WTC11 (cell line): ENCODE measurements at regions not wholly inside any gene's neighbourhood (a gene's known extent, or its start where the extent isn't known, plus 50 kb on each side); places are given as distances from the start of the nearest gene placed in this dataset.

ENCODE experiments used
- ATAC-seq: fragments of 200-7000 bp; cut with Tn5 transposase; 2 replicates; pipeline ENCODE4 v1.10.0; 2021; ENCODE audit warnings: mild to moderate bottlenecking, moderate library complexity
- CTCF ChIA-PET: fragments of 300-600 bp; sonication (Branson Sonifier 250); formaldehyde crosslinking; loops from one replicate; lab custom pipeline; 2021; ENCODE audit warnings: antibody characterized with exemption; lab: Charles Lee
- POLR2A ChIA-PET: fragments of 350-600 bp; sonication (Branson Sonifier 250); formaldehyde crosslinking; loops from one replicate; lab custom pipeline; 2021; ENCODE audit warnings: antibody characterized with exemption; lab: Charles Lee
- DNase-seq: peaks from one replicate; pipeline ENCODE4 v3.0.0; 2021; ENCODE audit warnings: low spot score
- H3K27ac Mint-ChIP-seq: 2 replicates; pipeline ENCODE4 v1.8.0; 2021; ENCODE audit warnings: mixed read lengths
- H3K27me3 Mint-ChIP-seq: 2 replicates; pipeline ENCODE4 v1.8.0; 2021; ENCODE audit warnings: low read depth, mild to moderate bottlenecking, moderate library complexity, mixed read lengths
- H3K36me3 Mint-ChIP-seq: 2 replicates; pipeline ENCODE4 v1.8.0; 2021; ENCODE audit warnings: mixed read lengths
- H3K4me1 Mint-ChIP-seq: 2 replicates; pipeline ENCODE4 v1.8.0; 2022; ENCODE audit warnings: mixed read lengths
- H3K4me3 Mint-ChIP-seq: 2 replicates; pipeline ENCODE4 v1.8.0; 2021; ENCODE audit warnings: mild to moderate bottlenecking, moderate library complexity, mixed read lengths
- H3K9me3 Mint-ChIP-seq: 2 replicates; pipeline ENCODE4 v1.8.0; 2021; ENCODE audit warnings: mixed read lengths
- FOXJ3 ChIP-seq: sonication (generic); formaldehyde crosslinking; IDR thresholded peaks from 2 replicates; pipeline ENCODE4 v1.9.0; 2021; ENCODE audit warnings: missing genetic modification reagents, mild to moderate bottlenecking, borderline replicate concordance
- GRHL2 ChIP-seq: fragments of 250-450 bp; sonication (Bioruptor Pico); IDR thresholded peaks from 2 replicates; pipeline ENCODE4 v1.8.0; 2022; ENCODE audit warnings: mild to moderate bottlenecking, moderate library complexity; ENCODE audit not compliant: insufficient replicate concordance, severe bottlenecking
- IRF2 ChIP-seq: sonication (generic); formaldehyde crosslinking; IDR thresholded peaks from 2 replicates; pipeline ENCODE4 v1.8.0; 2022; ENCODE audit warnings: low read depth, missing genetic modification reagents, borderline replicate concordance
- JUN ChIP-seq: sonication (generic); formaldehyde crosslinking; IDR thresholded peaks from 2 replicates; pipeline ENCODE4 v1.8.0; 2023; ENCODE audit warnings: mild to moderate bottlenecking, missing genetic modification reagents
- MAX ChIP-seq: sonication (generic); formaldehyde crosslinking; IDR thresholded peaks from 2 replicates; pipeline ENCODE4 v1.8.0; 2022; ENCODE audit warnings: mild to moderate bottlenecking, missing genetic modification reagents
- MXD4 ChIP-seq: fragments of 250-450 bp; sonication (Bioruptor Pico); IDR thresholded peaks from 2 replicates; pipeline ENCODE4 v1.8.0; 2021; ENCODE audit warnings: mild to moderate bottlenecking, moderate library complexity, borderline replicate concordance
- NR1H2 ChIP-seq: sonication (generic); formaldehyde crosslinking; IDR thresholded peaks from 2 replicates; pipeline ENCODE4 v1.9.0; 2021; ENCODE audit warnings: mild to moderate bottlenecking, moderate library complexity, missing genetic modification reagents
- NR2C2 ChIP-seq: sonication (generic); formaldehyde crosslinking; IDR thresholded peaks from 2 replicates; pipeline ENCODE4 v1.8.0; 2022; ENCODE audit warnings: mild to moderate bottlenecking, missing genetic modification reagents
- PRDM15 ChIP-seq: sonication (generic); formaldehyde crosslinking; IDR thresholded peaks from 2 replicates; pipeline ENCODE4 v1.8.0; 2022; ENCODE audit warnings: missing genetic modification reagents
- TEAD4 ChIP-seq: sonication (generic); formaldehyde crosslinking; IDR thresholded peaks from 2 replicates; pipeline ENCODE4 v1.8.0; 2022; ENCODE audit warnings: mild to moderate bottlenecking, missing genetic modification reagents
- ZBTB21 ChIP-seq: sonication (generic); formaldehyde crosslinking; IDR thresholded peaks from 2 replicates; pipeline ENCODE4 v1.8.1; 2023; ENCODE audit warnings: mild to moderate bottlenecking, missing genetic modification reagents, borderline replicate concordance
- ZNF121 ChIP-seq: sonication (generic); formaldehyde crosslinking; IDR thresholded peaks from 2 replicates; pipeline ENCODE4 v1.8.0; 2023; ENCODE audit warnings: missing genetic modification reagents
- ZNF138 ChIP-seq: sonication (generic); formaldehyde crosslinking; conservative IDR thresholded peaks from 2 replicates; pipeline ENCODE4 v1.8.1; 2022; ENCODE audit warnings: mild to moderate bottlenecking, moderate library complexity, missing genetic modification reagents
- ZNF263 ChIP-seq: sonication (generic); formaldehyde crosslinking; IDR thresholded peaks from 2 replicates; pipeline ENCODE4 v1.8.1; 2022; ENCODE audit warnings: low read depth, mild to moderate bottlenecking, moderate library complexity, missing genetic modification reagents
- ZNF396 ChIP-seq: fragments of 250-450 bp; sonication (Bioruptor Pico); IDR thresholded peaks from 2 replicates; pipeline ENCODE4 v1.8.0; 2021; ENCODE audit warnings: mild to moderate bottlenecking, moderate library complexity, borderline replicate concordance
- ZNF671 ChIP-seq: fragments of 250-450 bp; sonication (Bioruptor Pico); IDR thresholded peaks from 2 replicates; pipeline ENCODE4 v1.8.0; 2021; ENCODE audit warnings: mild to moderate bottlenecking
- TF ChIP-seq, protein P1 (sequence below): sonication (generic); formaldehyde crosslinking; IDR thresholded peaks from 2 replicates; pipeline ENCODE4 v1.8.1; 2023; ENCODE audit warnings: mild to moderate bottlenecking, missing genetic modification reagents
- TF ChIP-seq, protein P2 (sequence below): fragments of 250-450 bp; sonication (Bioruptor Pico); IDR thresholded peaks from 2 replicates; pipeline ENCODE4 v2.1.2; 2022; ENCODE audit warnings: mild to moderate bottlenecking, moderate library complexity
- TF ChIP-seq, protein P3 (sequence below): sonication (generic); formaldehyde crosslinking; IDR thresholded peaks from 2 replicates; pipeline ENCODE4 v1.8.1; 2022; ENCODE audit warnings: mild to moderate bottlenecking, missing genetic modification reagents, moderate library complexity, borderline replicate concordance

GRCh38 chr6:2542858-2543218 lies 207.9 kb downstream of the MYLK4 start (continued):
- TF ChIP-seq PRDM15 (CRISPR knock-in tag) (no peak), TEAD4 (no peak), ZNF138 (no peak), ZNF263 (no peak)
- TF ChIP-seq, all 79 proteins: peak for 0

GRCh38 chr6:2542101-2542857 lies 208.4 kb downstream of the MYLK4 start:
- DNase-seq: no peak
- ATAC-seq: no peak
- TF ChIP-seq NR1H2 (CRISPR knock-in tag) (no peak), IRF2 (CRISPR knock-in tag) (no peak), MAX (CRISPR knock-in tag) (no peak), ZNF396 (no peak), ZNF671 (CRISPR knock-in tag) (no peak), JUN (CRISPR knock-in tag) (no peak), MXD4 (CRISPR knock-in tag) (no peak), GRHL2 (CRISPR knock-in tag) (no peak), NR2C2 (no peak), ZNF121 (no peak), FOXJ3 (no peak), ZBTB21 (CRISPR knock-in tag) (no peak)
- TF ChIP-seq, protein P1, sequence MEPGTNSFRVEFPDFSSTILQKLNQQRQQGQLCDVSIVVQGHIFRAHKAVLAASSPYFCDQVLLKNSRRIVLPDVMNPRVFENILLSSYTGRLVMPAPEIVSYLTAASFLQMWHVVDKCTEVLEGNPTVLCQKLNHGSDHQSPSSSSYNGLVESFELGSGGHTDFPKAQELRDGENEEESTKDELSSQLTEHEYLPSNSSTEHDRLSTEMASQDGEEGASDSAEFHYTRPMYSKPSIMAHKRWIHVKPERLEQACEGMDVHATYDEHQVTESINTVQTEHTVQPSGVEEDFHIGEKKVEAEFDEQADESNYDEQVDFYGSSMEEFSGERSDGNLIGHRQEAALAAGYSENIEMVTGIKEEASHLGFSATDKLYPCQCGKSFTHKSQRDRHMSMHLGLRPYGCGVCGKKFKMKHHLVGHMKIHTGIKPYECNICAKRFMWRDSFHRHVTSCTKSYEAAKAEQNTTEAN (CRISPR knock-in tag): no peak
- TF ChIP-seq, protein P2, sequence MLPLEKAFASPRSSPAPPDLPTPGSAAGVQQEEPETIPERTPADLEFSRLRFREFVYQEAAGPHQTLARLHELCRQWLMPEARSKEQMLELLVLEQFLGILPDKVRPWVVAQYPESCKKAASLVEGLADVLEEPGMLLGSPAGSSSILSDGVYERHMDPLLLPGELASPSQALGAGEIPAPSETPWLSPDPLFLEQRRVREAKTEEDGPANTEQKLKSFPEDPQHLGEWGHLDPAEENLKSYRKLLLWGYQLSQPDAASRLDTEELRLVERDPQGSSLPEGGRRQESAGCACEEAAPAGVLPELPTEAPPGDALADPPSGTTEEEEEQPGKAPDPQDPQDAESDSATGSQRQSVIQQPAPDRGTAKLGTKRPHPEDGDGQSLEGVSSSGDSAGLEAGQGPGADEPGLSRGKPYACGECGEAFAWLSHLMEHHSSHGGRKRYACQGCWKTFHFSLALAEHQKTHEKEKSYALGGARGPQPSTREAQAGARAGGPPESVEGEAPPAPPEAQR (CRISPR knock-in tag): no peak
- TF ChIP-seq, protein P3, sequence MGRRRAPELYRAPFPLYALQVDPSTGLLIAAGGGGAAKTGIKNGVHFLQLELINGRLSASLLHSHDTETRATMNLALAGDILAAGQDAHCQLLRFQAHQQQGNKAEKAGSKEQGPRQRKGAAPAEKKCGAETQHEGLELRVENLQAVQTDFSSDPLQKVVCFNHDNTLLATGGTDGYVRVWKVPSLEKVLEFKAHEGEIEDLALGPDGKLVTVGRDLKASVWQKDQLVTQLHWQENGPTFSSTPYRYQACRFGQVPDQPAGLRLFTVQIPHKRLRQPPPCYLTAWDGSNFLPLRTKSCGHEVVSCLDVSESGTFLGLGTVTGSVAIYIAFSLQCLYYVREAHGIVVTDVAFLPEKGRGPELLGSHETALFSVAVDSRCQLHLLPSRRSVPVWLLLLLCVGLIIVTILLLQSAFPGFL (CRISPR knock-in tag): no peak
- ChIA-PET POLR2A (no interaction called here), CTCF (interaction anchor here (0.9 kb wide), 1 partner anchor 92 kb away, joined by 3 read pairs; no protein-coding TSS in a partner anchor)
- Mint-ChIP-seq H3K27me3 (peaks cover 7% of the 10 kb centered on the region; the same call in 1 of the 2 replicates), H3K4me1 (0 out of 2 replicates have a peak, but pooled peaks cover 3% of the 10 kb centered on the region), H3K4me3 (no peak overlapping the region), H3K27ac (no peak overlapping the region), H3K36me3 (no peaks in the 10 kb centered on the region), H3K9me3 (peaks cover 19% of the 10 kb centered on the region)
